ENCODE measurements at regions not wholly inside any gene's neighbourhood (a gene's known extent, or its start where the extent isn't known, plus 50 kb on each side); places are given as distances from the start of the nearest gene placed in this dataset.
"Not testable (repeated sequence)": the region's sequence is repeated elsewhere in the genome, so short reads cannot be mapped to it uniquely, and the experiment has no call there.

DNA sequence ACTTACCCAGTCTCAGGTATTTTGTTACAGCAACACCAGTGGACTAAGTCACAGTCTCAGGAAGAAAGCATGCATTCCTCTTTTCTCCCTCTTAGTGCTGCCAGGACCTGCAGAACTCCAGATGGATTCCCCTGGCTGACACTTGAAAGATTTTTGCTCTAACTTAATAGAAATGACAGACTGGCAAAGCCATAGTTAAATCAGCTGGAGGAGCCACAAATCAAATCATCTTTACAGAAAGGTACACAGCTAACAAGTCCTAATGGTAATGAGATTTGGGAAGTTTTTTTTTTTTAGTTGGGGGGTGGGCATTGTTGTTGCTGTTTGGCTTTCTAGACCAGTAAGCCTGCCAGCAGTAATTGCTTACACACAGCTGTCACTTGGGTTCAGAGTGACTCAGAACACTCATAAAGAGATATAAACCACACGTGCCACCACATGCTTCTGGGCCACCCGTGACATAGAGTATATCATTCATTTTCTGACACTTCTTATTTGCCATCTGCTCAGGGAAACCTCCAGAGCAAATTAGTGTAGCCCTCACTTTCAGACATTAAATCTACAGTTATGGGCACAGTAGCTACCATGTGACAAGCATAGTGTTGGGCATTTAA, 72.4 kb downstream of the FH start:
- TF ChIP-seq POLR2A (IDR thresholded peaks at IDR 0.05) (no peak), POLR2AphosphoS5 (IDR thresholded peaks at IDR 0.05) (no peak), EP300 (IDR thresholded peaks at IDR 0.05) (no peak), CTCF (IDR thresholded peaks at IDR 0.05) (no peak)
- H3K9me3 ChIP-seq, result no peaks in the 10 kb centered on the region
- no peak for DNase-seq
- WGBS, 2 donors, result 11 to 25% methylated on average over 2 of the region's 2 CpGs
- no peaks in the 10 kb centered on the region for H3K4me1 ChIP-seq
- no peaks in the 10 kb centered on the region for H3K27me3 ChIP-seq
- no peak overlapping the region for H3K27ac ChIP-seq
- H3K36me3 ChIP-seq, result no peaks in the 10 kb centered on the region
- no peak for ATAC-seq (ENCODE audit: low FRiP score in 2 of 2)
- H3K4me3 ChIP-seq, result no peak overlapping the region

- TF ChIP-seq POLR2A (IDR thresholded peaks at IDR 0.05), result no peak
- no peak for TF ChIP-seq EP300 (IDR thresholded peaks at IDR 0.05)
- TF ChIP-seq POLR2AphosphoS5 (IDR thresholded peaks at IDR 0.05), result no peak
- no peak for TF ChIP-seq CTCF (IDR thresholded peaks at IDR 0.05)
- Histone ChIP-seq H3K9me3 (no peaks in the 10 kb centered on the region), H3K4me3 (no peak overlapping the region), H3K36me3 (no peaks in the 10 kb centered on the region), H3K27me3 (no peaks in the 10 kb centered on the region), H3K27ac (no peak overlapping the region), H3K4me1 (no peaks in the 10 kb centered on the region)
- 20 to 26% methylated on average over 3 of the region's 3 CpGs for WGBS, 2 donors
- no peak for DNase-seq
- ATAC-seq (ENCODE audit: low FRiP score in 2 of 2), result no peak
Observed at GRCh38 chr1:241444836-241445235, 74.7 kb downstream of the FH start.

DNA sequence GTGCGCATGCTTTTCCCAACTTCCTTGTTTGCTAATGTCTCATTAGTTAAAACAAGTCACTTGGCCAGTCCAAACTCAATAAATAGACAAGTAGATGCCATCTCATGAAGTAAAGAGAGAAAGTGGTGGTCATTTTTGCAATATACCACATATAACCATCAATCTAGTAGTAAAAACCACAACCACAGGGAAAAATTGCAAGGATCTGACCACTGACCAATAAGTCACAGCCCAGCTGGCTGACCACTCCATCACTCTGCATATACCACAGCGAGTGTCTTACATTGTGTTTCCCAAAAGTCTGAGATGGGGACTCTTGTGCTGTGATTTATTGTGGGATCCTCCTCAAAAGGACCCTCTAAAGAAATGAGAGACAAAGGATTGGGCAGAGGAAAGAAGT, 76.0 kb downstream of the FH start:
- no peaks in the 10 kb centered on the region for H3K9me3 ChIP-seq
- ATAC-seq (ENCODE audit: low FRiP score in 2 of 2) (no peak), DNase-seq (no peak)
- no peak overlapping the region for H3K4me3 ChIP-seq
- H3K4me1 ChIP-seq, result no peaks in the 10 kb centered on the region
- TF ChIP-seq CTCF (IDR thresholded peaks at IDR 0.05) (no peak), POLR2A (IDR thresholded peaks at IDR 0.05) (no peak), EP300 (IDR thresholded peaks at IDR 0.05) (no peak), POLR2AphosphoS5 (IDR thresholded peaks at IDR 0.05) (no peak)
- 81 to 90% methylated on average over 2 of the region's 2 CpGs for WGBS, 2 donors
- no peaks in the 10 kb centered on the region for H3K36me3 ChIP-seq
- no peak overlapping the region for H3K27ac ChIP-seq
- H3K27me3 ChIP-seq, result no peaks in the 10 kb centered on the region

GRCh38 chr1:241442686-241443085, 76.9 kb downstream of the FH start:
- Histone ChIP-seq H3K36me3 (no peaks in the 10 kb centered on the region), H3K4me1 (no peaks in the 10 kb centered on the region), H3K27me3 (no peaks in the 10 kb centered on the region), H3K4me3 (no peak overlapping the region), H3K9me3 (no peaks in the 10 kb centered on the region), H3K27ac (no peak overlapping the region)
- no peak for ATAC-seq (ENCODE audit: low FRiP score in 2 of 2)
- TF ChIP-seq EP300 (IDR thresholded peaks at IDR 0.05) (no peak), POLR2AphosphoS5 (IDR thresholded peaks at IDR 0.05) (no peak), CTCF (IDR thresholded peaks at IDR 0.05) (no peak), POLR2A (IDR thresholded peaks at IDR 0.05) (no peak)
- WGBS, 2 donors, result 73 to 82% methylated on average over 4 of the region's 4 CpGs
- no peak for DNase-seq

DNA sequence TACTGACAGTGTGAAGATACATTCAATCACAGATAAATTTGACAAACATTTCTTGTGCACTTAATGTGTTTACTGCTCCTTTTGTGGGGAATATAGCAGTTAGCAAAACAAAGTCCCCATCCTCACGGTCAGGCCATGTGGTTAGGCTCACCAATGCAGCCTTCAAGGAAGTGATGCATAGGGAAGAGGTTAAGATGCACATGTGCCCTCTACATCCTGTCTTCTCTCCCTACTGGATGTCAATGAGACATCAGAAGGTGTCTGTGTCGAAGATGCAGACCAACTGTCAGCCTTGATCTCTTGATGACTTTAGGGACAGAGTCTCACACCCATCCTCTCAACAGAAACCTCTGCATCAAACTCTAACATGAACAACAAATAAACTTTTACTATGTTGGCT, 78.7 kb downstream of the FH start:
- WGBS, 2 donors, result 25 to 29% methylated on average over 2 of the region's 2 CpGs
- Histone ChIP-seq H3K27ac (no peak overlapping the region), H3K9me3 (no peaks in the 10 kb centered on the region), H3K4me1 (no peaks in the 10 kb centered on the region), H3K4me3 (no peak overlapping the region), H3K27me3 (no peaks in the 10 kb centered on the region), H3K36me3 (no peaks in the 10 kb centered on the region)
- TF ChIP-seq EP300 (IDR thresholded peaks at IDR 0.05), result no peak
- no peak for TF ChIP-seq POLR2AphosphoS5 (IDR thresholded peaks at IDR 0.05)
- TF ChIP-seq CTCF (IDR thresholded peaks at IDR 0.05), result no peak
- no peak for TF ChIP-seq POLR2A (IDR thresholded peaks at IDR 0.05)
- no peak for ATAC-seq (ENCODE audit: low FRiP score in 2 of 2)
- no peak for DNase-seq

GRCh38 chr1:241438686-241439085, 80.9 kb downstream of the FH start:
- not testable (repeated sequence) for H3K36me3 ChIP-seq; H3K9me3 ChIP-seq; ATAC-seq (ENCODE audit: low FRiP score in 2 of 2); H3K4me1 ChIP-seq; H3K27ac ChIP-seq; DNase-seq; H3K27me3 ChIP-seq; H3K4me3 ChIP-seq
- WGBS, 2 donors, result 75 to 83% methylated on average over 2 of the region's 2 CpGs

Measured in upper lobe of left lung (tissue), 6 donors.